ENCODE measurements at regions not wholly inside any gene's neighbourhood (a gene's known extent, or its start where the extent isn't known, plus 50 kb on each side); places are given as distances from the start of the nearest gene placed in this dataset.

- TF ChIP-seq ZNF326 (CRISPR knock-in tag; IDR thresholded peaks at IDR 0.05; ENCODE audit: borderline replicate concordance): no peak
- no peak for TF ChIP-seq ATF1 (CRISPR knock-in tag; IDR thresholded peaks at IDR 0.05)
- TF ChIP-seq CTCF (CRISPR knock-in tag; IDR thresholded peaks at IDR 0.05): no peak
- TF ChIP-seq JARID2 (CRISPR knock-in tag; IDR thresholded peaks at IDR 0.05; ENCODE audit: insufficient replicate concordance): no peak
These were observed 127.4 kb downstream of the GLUL start for GRCh38 chr1:182264185-182264584.
